Coronary artery (tissue), 2 donors: ENCODE measurements at regions not wholly inside any gene's neighbourhood (a gene's known extent, or its start where the extent isn't known, plus 50 kb on each side); places are given as distances from the start of the nearest gene placed in this dataset.
"Not testable (repeated sequence)": the region's sequence is repeated elsewhere in the genome, so short reads cannot be mapped to it uniquely, and the experiment has no call there.

ENCODE experiments used
- DNase-seq: peaks from one replicate; pipeline ENCODE4 v3.0.0-alpha.2; 2017; ENCODE audit warnings: low spot score
- H3K27ac ChIP-seq, 2 donors: fragments of 200-600 bp; sonication (generic); one replicate each; pipeline ENCODE4 v1.5.1; 2016 to 2019
- H3K4me3 ChIP-seq: fragments of 200-600 bp; sonication (generic); 2 replicates; pipeline ENCODE4 v1.5.1; 2016; ENCODE audit warnings: mild to moderate bottlenecking, moderate library complexity
- CTCF ChIP-seq: fragments of 200-600 bp; sonication (generic); IDR thresholded peaks from one replicate; pipeline ENCODE4 v1.5.1; 2019; ENCODE audit warnings: antibody characterized with exemption

- Histone ChIP-seq H3K27ac (no peak overlapping the region), H3K4me3 (no peak overlapping the region)
- TF ChIP-seq CTCF = no peak
- no peak for DNase-seq
Measured at GRCh38 chr14:39668449-39668848, 236.2 kb upstream of the FBXO33 start.

- Histone ChIP-seq H3K27ac (no peak overlapping the region), H3K4me3 (no peak overlapping the region)
- TF ChIP-seq CTCF = no peak
- no peak for DNase-seq
Measured at GRCh38 chr14:39666386-39666785, 234.2 kb upstream of the FBXO33 start.

- DNase-seq = no peak
- H3K27ac ChIP-seq = no peak overlapping the region
- H3K4me3 ChIP-seq = no peak overlapping the region
- no peak for TF ChIP-seq CTCF
Measured at GRCh38 chr14:39665075-39665475, 232.8 kb upstream of the FBXO33 start.

GRCh38 chr14:39664646-39665045 is 232.4 kb upstream of the FBXO33 start:
- TF ChIP-seq CTCF = no peak
- no peak for DNase-seq
- H3K4me3 ChIP-seq = no peak overlapping the region
- no peak overlapping the region for H3K27ac ChIP-seq

- DNase-seq = no peak
- no peak overlapping the region for H3K27ac ChIP-seq
- no peak overlapping the region for H3K4me3 ChIP-seq
- no peak for TF ChIP-seq CTCF
Measured at GRCh38 chr14:39641224-39641623, 209.0 kb upstream of the FBXO33 start.

- not testable (repeated sequence) for DNase-seq, H3K4me3 ChIP-seq, H3K27ac ChIP-seq
Measured at GRCh38 chr14:39639009-39639408, 206.8 kb upstream of the FBXO33 start.

- Histone ChIP-seq H3K27ac (no peak overlapping the region), H3K4me3 (no peak overlapping the region)
- TF ChIP-seq CTCF = no peak
- no peak for DNase-seq
Measured at GRCh38 chr14:39628087-39628486, 195.9 kb upstream of the FBXO33 start.
